ENCODE measurements at regions not wholly inside any gene's neighbourhood (a gene's known extent, or its start where the extent isn't known, plus 50 kb on each side); places are given as distances from the start of the nearest gene placed in this dataset.

- no peak for DNase-seq
Observed at GRCh38 chr3:127090218-127091160, 102.4 kb upstream of the PRR23E start.

DNA sequence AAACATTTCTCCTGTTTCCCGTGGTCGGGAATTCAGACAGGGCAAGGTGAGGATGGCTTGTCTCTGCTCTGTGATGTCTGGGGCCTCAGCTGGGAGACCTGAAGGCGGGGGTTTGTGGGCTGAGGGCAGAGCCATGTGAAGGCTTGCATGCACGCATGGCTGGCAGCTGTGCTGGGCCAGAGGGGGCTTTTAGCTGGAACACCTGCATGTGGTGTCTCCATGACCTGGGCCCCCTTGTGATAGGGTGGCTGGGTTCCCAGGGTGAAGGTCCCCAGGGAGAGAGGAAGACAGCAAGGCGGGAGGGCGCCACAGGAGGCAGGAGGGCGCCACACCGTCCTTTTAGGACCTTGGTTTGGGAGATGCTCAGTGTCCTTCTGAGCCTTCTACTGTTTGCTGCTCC lies 101.6 kb upstream of the PRR23E start:
- DNase-seq = no peak

DNA sequence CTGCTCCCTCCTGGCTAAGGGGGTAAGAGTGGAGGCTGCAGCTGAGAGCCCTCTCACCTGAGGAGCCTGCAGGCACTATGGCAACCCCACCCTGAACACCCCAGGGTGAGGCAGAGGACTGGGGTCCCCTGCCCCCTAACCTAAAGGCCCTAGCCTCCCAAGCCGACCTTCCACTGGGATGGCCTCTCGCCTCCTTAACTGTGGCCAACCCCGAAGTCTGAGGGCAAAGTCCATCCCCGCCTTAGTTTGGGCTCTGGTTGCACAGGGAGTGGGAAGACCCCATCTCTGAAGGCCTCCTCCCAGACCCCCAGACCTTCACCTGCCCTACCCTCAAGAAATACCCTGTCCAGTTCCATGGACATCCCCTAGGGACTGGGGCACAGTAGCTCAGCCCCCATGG lies 100.6 kb upstream of the PRR23E start:
- DNase-seq = no peak

DNA sequence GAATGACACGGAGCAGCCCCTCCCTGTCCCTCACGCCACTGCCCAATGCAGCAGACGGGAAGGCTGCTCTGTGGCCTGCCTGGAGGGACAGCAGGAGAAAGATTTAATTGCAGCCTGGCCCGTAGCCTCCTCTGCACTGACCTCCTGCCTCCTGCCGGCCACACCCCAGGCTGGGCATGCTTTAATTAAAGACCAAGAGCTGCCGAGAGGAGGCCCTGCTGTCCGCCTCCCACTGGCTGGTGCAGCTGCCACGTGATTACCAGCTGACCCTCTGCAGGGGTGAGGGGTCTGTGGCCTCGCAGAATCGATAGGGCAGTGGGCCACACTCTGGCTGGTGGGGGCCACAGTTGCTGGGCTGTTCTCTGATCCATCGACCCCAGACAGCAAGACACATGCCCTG lies 100.2 kb upstream of the PRR23E start:
- no peak for DNase-seq

DNA sequence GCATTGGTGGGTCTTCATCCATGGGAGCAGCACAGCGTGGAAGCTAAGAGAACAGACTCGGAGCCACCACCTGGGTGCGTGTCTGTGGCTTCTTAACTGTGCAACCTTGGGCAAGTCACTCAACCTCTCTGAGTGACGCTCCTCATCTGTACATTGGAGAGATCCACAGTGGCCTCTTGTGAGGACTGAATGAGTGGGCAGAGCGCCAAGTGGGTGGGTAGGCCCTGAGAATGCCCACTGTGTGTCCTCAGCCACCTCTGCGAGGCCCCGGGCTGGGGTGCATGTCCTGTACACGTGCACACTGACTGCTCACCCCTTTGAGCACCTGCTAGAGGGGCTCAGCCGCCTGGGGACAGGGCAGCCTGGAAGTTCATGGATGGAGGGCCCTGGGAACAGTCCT lies 99.6 kb upstream of the PRR23E start:
- no peak for DNase-seq

DNA sequence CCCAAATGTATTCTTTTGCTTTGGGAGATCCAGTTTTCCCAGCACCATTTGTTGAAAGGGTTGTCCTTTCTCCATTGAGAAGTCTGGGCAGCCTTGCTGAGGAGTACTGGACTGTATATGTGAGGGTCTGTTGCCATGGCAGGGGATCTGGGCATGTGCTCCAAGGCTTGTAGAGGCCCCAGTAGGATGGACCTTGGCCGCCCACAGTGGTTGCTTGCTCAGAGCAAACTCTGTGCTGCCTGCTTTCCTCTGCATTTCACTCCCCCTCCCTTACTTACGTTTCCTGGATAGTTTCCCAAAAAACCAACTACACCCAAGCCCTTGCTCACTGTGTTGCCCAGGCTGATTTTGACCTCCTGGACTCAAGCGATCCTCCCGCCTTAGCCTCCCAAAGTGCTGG lies 97.2 kb upstream of the PRR23E start:
- DNase-seq = peak; percentile 16

- DNase-seq = peak; percentile 50
Observed at GRCh38 chr3:127096256-127097071, 96.5 kb upstream of the PRR23E start.

GRCh38 chr3:127097072-127097405 lies 95.9 kb upstream of the PRR23E start:
- DNase-seq = no peak

DNA sequence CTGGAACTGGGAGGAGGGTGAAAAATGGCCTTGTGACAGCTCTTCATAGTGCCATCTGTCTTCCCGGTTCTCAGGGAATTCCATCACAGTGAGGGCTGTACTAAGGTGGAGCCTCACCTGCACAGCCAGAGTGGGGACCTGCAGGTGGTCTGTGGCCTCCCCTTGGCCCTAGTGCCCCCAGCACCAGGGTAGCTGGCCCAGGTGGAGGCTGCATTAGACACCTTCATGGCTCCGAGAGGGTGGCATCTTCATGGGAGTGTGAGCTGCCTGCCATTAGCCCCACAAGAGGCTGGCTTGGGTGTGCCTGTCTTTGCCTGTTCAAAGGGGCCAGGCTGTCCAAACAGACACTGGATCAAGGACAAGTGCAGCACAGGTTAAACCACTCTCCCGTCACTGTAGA lies 95.5 kb upstream of the PRR23E start:
- DNase-seq = peak; percentile 48

- DNase-seq = no peak
Observed at GRCh38 chr3:127099982-127100381, 92.9 kb upstream of the PRR23E start.

- DNase-seq = no peak
Observed at GRCh38 chr3:127100459-127101410, 92.2 kb upstream of the PRR23E start.

DNA sequence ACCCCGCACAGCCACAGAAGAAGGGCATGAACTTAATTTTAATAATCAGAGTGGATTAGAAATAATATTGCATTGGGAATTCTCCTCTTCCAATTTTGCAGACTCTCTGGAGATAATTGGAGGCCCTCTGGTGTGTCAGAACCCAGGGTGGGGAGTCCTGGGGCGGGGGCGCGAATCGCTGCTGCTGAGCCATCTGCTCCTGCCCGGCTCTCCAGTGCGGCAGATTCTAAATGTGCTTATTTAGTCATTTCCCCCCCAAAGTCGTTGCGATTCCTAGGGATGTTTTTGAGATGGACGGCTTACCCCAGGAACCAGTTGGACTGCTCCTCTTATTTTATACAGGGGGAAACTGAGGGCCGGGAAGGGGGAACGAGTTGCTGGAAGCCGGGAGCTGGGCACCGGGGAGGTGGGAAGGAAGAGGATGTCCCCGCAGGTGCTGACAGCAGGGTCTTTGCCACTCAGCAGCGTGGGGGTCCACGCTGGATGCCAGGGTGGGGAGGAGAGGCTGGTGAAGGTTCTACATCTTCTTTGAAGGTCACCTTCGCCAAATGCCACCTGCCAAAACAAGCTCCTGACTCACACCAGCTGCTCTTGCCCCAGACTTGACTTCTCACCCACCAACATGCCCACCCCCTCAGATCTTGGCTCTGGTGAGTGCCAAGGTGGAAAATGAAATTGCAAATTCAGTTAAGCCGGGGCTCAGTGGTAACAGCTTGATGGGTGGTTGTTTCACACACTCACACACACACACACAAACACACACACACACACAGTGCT lies 91.3 kb upstream of the PRR23E start:
- no peak for DNase-seq

GRCh38 chr3:127102188-127102520 lies 90.8 kb upstream of the PRR23E start:
- DNase-seq = no peak

DNA sequence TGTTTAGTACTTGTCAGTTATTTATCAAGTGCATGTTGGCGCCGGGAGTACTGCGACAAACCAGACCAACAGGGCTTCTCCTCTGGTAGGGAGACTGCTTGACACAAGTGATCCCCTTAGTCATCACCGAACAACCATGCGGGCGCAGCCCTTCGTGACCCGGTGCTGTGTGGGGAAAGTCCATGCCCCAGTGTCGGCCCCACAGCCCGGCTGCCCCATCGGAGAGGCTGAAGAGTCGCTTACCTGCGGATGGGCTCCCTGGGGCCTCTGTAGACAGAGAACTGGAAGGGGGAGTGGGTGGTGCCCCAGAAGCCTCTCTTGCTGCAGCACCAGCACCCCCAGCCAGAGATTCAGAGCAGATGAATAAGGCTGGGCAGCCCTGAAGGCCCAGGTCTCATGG lies 90.3 kb upstream of the PRR23E start:
- no peak for DNase-seq

DNA sequence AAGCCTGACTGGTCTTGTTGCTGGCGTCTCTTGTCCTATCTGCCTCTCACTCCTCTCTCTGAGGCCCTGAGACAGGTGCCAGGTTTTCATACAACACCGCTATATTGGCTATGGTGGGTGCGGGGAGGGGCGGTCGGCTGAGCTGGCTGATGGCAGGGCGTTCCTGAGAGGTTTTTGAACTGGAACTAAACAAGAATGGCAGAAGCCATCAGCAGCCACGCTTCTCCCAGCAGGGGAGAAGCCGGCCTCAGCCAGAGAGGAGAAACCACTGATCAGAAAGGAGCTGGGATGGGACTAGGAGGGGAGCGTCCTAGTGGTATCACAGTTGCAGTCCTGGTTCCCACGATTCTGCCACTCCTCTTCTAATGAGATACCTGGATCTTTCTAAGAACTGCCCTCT lies 89.9 kb upstream of the PRR23E start:
- no peak for DNase-seq

DNA sequence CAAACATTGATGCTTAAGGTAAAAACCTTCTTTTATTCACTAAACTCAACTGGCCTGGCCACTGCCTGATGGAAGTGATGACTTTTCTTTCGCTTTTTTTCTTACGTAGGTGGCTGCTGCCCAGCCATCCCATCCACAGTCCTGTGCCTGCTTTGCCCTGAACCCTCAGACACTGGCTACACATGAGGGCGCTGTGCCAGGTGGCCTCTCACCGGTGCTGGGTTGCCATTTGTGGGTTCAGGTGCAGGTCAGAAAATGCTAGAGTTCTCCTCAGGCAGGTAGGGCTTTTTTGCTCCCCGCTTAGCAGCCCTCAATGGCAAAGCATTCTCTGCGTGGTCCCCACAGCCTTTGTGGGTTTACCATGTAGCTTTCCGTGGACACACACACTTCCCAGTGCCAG lies 88.3 kb upstream of the PRR23E start:
- no peak for DNase-seq

- DNase-seq = no peak
Observed at GRCh38 chr3:127105587-127105986, 87.3 kb upstream of the PRR23E start.

DNA sequence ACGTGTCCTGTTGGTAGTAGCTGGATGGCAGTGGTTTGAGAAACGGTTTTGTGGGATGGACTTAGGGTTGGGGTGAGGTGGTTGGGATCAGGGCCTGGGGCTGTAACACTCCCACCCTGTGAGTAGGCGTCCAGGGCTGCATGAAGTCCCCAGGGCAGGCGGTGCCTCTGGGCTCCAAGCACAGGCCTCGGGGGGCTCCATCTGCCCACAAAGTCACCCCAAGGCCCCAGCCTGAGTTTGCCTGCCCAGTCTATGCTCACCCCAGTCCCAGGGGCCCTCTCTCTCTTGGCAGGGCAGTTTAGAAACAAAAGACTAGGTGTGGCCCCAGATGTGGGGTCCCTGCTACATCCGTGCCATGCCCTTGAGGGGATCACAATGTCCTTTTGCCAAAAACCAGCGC lies 86.9 kb upstream of the PRR23E start:
- DNase-seq = no peak

GRCh38 chr3:127106456-127106855 lies 86.5 kb upstream of the PRR23E start:
- DNase-seq = no peak

GRCh38 chr3:127107002-127107401 lies 85.9 kb upstream of the PRR23E start:
- DNase-seq = no peak

GRCh38 chr3:127107491-127108375 lies 85.2 kb upstream of the PRR23E start:
- no peak for DNase-seq

All from activated effector memory CD4-positive, alpha-beta T cell treated with anti-CD3 and anti-CD28 coated beads, Interleukin-2, amount 50 U/mL, for 16 hours (primary cell).